GM04504 (cell line): ENCODE measurements at regions not wholly inside any gene's neighbourhood (a gene's known extent, or its start where the extent isn't known, plus 50 kb on each side); places are given as distances from the start of the nearest gene placed in this dataset.
A peak's percentile ranks its signal among the peaks of the same experiment; 100 is the strongest.
"Not testable (repeated sequence)": the region's sequence is repeated elsewhere in the genome, so short reads cannot be mapped to it uniquely, and the experiment has no call there.

Source experiments
- DNase-seq: peaks from one replicate; pipeline ENCODE4 v3.0.0-alpha.2; 2012; ENCODE audit warnings: low read depth

GRCh38 chr14:58887931-58888330 is 250.2 kb downstream of the DACT1 start:
- no peak for DNase-seq

DNA sequence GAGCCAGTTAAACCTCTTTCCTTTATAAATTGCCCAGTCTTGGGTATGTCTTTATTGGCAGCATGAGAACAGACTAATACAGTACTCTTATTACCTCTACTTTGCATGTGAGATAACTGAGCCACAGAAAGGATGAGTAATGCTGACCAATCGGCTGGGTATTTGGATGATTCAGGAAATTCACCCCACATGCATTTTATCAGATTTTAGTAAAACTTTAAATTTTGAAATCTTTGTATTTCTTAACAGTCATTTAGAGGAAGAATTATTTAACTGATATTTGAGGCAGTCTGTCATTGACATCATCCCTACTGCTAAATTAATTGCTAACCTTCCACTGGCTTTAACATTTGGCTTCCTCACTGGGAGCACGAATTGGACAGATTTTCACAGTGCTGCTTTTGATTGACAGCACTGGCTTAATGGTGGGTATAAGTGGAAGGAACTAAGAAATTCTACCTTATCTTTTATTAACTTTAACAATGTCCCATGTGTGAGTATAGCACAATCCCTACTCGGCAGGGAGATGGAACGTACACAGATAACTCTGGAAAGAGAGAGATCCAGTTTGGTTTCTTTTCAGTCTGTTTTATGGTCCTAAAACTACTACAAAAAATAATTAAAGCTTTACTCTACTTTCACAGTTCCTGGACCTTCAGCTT is 261.0 kb downstream of the DACT1 start:
- peak; percentile 79 for DNase-seq

DNA sequence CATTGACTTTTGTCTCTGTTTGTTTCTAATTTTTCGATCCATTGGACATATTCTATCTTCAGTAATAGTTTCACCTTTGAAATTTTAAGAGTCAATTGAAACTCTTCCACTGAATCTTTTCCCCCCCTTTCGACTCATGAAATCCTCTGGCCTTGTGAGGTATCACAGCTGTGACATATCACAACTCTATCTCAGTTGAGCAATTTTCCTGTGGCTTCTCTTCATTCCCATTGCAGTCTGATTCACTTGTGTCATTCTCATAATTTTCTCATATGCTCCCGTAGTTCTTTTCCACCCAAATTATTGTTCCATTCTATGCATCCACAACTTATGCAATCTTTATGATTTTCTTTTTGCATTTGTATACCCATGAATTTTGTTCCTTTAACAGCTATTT is 261.6 kb downstream of the DACT1 start:
- DNase-seq = peak; percentile 53

GRCh38 chr14:58901826-58902225 is 264.1 kb downstream of the DACT1 start:
- no peak for DNase-seq

- no peak for DNase-seq
Observed at GRCh38 chr14:58904776-58905175, 267.0 kb downstream of the DACT1 start.

- DNase-seq = no peak
Observed at GRCh38 chr14:58907803-58908202, 270.0 kb downstream of the DACT1 start.

DNA sequence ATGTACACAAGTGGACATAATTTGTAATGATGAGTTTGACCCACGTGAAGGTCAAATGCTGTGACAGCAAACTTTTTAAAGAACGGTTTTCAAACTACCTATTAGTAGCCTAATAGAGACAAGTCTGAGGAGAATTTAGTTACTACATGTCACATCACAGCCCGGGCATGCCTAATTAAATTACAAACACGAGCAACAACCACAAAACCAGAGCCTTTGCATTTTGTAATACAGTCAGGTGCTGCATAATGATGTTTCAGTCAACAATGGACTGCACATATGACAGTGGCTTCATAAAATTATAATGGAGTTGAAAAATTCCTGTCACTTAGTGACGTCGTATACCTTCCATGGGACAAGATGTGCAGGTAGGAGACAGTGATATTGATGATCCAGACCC is 274.5 kb downstream of the DACT1 start:
- no peak for DNase-seq

DNA sequence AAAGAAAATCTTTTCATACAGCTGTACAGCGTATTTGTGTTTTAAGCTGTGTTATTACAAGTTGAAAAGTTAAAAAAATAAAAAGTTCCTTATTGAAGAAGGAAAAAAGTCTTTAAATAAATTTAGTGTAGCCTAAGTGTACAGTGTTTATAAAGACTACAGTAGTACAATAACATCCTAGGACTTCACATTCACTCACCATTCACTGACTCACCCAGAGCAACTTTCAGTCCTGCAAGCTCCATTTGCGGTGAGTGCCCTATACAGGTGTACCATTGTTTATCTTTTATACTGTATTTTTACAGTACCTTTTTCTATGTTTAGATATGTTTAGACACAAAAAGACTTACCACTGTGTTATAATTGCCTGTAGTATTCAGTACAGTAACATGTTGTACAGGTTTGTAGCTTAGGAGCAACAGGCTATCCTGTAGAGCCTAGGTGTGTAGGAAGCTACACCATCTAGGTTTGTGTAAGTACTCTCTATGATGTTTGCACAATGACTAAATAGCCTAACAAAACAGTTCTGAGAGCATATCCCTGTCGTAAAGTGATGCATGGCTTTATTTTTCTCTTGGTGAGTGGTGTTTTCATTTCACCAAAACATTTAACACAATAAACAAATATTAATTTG is 275.2 kb downstream of the DACT1 start:
- no peak for DNase-seq

- DNase-seq = no peak
Observed at GRCh38 chr14:58914279-58914855, 274.1 kb upstream of the DAAM1 start.

DNA sequence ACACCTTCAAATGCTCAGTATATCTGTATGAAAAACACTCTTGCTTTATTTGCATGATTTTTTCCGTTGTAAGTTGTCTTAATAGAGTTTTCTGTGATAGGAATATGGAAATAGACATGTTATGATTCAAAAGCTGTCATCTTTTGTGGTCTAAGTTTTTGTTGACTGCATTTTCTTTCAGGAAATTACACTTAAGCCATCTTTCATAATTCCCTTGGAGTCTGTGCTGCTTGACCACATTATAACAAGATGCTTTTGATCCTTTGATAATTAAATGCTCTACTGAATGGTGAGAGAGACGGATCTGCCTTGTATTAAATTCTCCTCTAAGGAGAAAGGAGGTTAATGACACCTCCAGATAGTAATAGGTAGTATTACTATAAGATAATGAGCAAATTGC is 272.8 kb upstream of the DAAM1 start:
- no peak for DNase-seq

DNA sequence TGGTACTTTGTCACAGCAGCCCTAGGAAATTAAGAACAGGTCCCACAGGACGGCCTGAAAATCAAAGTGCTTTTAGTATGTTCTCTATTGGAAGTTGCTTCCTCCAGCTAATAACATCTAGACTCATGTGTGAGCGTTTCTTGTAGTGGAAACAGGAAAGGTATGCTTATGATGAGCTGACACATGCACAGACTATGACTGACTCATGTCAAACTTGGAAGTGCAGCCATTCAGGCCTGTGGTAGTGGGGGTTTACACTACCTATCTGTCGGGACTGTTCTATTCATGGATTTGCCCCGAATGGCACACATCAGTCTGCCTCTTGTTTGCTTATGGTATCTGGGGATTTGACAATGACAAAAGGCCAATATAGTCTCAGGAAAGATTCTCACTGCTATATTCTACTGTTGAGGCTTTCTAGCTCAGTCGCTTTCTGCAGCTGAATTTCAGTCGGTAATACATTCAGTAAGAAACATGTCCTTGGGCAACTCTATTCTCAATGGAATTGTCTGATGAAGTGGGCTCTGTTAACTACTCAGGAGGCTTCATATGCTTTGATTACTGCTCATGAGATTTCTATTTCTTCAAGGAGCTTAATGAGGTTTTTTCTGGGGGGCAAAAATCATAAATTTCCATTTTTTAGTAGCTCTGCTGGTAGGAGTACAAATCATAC is 270.3 kb upstream of the DAAM1 start:
- DNase-seq = no peak

- DNase-seq = no peak
Observed at GRCh38 chr14:58919217-58919616, 269.2 kb upstream of the DAAM1 start.

- DNase-seq = no peak
Observed at GRCh38 chr14:58920230-58920629, 268.2 kb upstream of the DAAM1 start.

DNA sequence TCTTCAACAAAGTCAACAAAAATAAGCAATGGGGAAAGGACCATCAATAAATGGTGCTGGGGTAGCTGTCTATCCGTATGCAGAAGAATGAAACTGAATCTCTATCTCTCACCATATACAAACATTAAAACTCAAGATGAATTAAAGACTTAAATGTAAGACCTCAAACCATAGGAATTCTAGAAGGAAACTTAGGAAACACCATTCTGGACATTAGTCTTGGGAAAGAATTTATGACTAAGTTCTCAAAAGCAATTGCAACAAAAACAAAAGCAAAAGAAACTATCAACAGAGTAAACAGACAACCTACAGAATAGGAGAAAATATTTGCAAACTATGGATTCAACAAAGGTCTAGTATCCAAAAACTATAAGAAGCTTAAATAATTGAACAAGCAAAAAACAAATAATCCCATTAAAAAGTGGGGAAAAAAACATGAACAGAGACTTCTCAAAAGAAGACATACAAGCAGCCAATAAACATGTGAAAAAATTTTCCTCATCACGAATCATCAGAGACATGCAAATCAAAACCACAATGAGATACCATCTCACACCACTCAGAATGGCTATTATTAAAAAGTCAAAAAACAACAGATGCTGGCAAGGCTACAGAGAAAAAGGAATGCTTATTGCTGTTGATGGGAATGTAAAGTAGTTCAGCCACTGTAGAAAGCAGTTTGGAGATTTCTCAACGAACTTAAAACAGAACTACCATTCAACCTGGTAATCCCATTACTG is 266.1 kb upstream of the DAAM1 start:
- DNase-seq = not testable (repeated sequence)

GRCh38 chr14:58923751-58924405 is 264.6 kb upstream of the DAAM1 start:
- DNase-seq = no peak

GRCh38 chr14:58941629-58942028 is 246.8 kb upstream of the DAAM1 start:
- DNase-seq = no peak

- no peak for DNase-seq
Observed at GRCh38 chr14:58942516-58942915, 246.0 kb upstream of the DAAM1 start.

GRCh38 chr14:58944343-58944967 is 244.0 kb upstream of the DAAM1 start:
- DNase-seq = no peak

DNA sequence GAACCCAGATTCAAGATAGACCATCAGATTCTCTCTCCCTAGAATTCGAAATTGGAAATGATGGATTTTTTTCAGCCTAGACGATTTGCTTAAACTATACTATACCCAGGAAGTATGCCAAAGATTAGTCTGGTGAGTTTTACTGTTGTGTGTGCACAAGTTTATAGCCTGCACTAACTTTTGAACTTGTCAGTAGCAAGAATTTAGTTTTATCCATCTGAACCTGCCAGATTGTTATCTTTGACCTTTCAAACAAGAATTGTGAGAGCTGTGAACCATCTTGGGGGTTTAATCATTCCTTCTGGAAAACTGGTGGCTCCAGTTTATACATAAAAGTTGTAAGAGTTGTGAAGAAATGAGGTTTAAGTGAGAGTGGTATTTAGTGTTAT is 243.5 kb upstream of the DAAM1 start:
- DNase-seq = no peak

DNA sequence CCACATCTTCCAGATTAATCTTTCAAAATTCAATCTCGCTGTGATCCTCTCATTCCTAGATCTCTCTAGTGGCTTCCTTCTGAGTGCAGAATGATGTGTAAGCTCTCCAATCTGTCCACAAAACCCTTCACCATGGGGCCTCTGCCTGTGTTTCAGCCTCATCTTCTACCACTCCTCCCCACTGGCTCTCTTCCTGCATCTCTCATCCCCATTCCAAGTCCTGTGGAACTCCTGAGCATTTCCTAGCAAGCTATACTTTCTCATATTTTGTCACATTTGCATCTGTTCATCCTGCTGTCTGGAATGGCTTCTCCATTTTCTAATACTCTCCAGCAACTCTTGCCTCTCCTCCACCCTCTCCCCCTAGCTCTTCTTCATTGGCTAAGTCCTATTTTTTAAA is 242.0 kb upstream of the DAAM1 start:
- no peak for DNase-seq

- DNase-seq = no peak
Observed at GRCh38 chr14:58947156-58947555, 241.3 kb upstream of the DAAM1 start.
